Left ventricle myocardium inferior (tissue), 1 donor: ENCODE measurements at regions not wholly inside any gene's neighbourhood (a gene's known extent, or its start where the extent isn't known, plus 50 kb on each side); places are given as distances from the start of the nearest gene placed in this dataset.

ENCODE experiments used
- DNase-seq: peaks from one replicate; pipeline ENCODE4 v3.0.0-alpha.2; 2020
- H3K27ac ChIP-seq: fragments of 200-600 bp; replicated peaks from 2 replicates; pipeline ENCODE4 v1.8.0; 2021
- H3K27me3 ChIP-seq: fragments of 200-600 bp; 2 replicates; pipeline ENCODE4 v1.8.0; 2021; ENCODE audit warnings: low read depth
- H3K36me3 ChIP-seq: fragments of 200-600 bp; 2 replicates; pipeline ENCODE4 v1.8.0; 2021
- H3K4me1 ChIP-seq: fragments of 200-600 bp; 2 replicates; pipeline ENCODE4 v1.8.0; 2021
- H3K4me3 ChIP-seq: fragments of 200-600 bp; 2 replicates; pipeline ENCODE4 v1.8.0; 2021; ENCODE audit warnings: mild to moderate bottlenecking, moderate library complexity
- H3K9me3 ChIP-seq: fragments of 200-600 bp; replicated peaks from 2 replicates; pipeline ENCODE4 v1.8.0; 2021
- intact Hi-C: fragments of 100-400 bp; cut with micrococcal nuclease; formaldehyde crosslinking; loops from one replicate; pipeline ENCODE4 v1.11.0; 2022
- TF ChIP-seq, protein P1 (sequence below): fragments of 200-600 bp; IDR thresholded peaks from 2 replicates; pipeline ENCODE4 v1.8.0; 2021; ENCODE audit warnings: antibody characterized with exemption, mild to moderate bottlenecking, borderline replicate concordance
- donor health status: DM: no; HTN: yes; CAD: no; lungs with severe emphysema.

DNA sequence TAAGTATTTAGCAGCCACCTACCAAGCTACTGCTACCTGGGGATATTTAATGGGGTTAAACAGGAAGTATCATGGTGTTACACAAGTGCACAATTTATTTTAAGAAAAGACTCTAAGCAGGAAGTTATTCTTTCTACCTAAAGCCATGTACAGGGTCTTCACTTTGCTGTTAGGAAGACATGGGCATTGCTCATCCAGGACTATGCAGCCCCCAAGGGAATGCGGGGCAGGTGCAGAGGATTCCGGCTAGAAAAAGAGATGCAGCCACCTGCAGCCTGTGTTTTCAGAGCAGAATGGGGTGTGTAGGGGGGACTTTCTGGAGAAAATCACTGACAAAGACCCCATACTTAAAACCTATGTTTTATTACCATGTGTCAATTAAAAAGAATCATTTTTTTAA lies 399.1 kb upstream of the NOX3 start:
- intact Hi-C loops, result no loop called here
- TF ChIP-seq, protein P1, sequence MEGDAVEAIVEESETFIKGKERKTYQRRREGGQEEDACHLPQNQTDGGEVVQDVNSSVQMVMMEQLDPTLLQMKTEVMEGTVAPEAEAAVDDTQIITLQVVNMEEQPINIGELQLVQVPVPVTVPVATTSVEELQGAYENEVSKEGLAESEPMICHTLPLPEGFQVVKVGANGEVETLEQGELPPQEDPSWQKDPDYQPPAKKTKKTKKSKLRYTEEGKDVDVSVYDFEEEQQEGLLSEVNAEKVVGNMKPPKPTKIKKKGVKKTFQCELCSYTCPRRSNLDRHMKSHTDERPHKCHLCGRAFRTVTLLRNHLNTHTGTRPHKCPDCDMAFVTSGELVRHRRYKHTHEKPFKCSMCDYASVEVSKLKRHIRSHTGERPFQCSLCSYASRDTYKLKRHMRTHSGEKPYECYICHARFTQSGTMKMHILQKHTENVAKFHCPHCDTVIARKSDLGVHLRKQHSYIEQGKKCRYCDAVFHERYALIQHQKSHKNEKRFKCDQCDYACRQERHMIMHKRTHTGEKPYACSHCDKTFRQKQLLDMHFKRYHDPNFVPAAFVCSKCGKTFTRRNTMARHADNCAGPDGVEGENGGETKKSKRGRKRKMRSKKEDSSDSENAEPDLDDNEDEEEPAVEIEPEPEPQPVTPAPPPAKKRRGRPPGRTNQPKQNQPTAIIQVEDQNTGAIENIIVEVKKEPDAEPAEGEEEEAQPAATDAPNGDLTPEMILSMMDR, result no peak
- H3K27ac ChIP-seq, result no peak overlapping the region

DNA sequence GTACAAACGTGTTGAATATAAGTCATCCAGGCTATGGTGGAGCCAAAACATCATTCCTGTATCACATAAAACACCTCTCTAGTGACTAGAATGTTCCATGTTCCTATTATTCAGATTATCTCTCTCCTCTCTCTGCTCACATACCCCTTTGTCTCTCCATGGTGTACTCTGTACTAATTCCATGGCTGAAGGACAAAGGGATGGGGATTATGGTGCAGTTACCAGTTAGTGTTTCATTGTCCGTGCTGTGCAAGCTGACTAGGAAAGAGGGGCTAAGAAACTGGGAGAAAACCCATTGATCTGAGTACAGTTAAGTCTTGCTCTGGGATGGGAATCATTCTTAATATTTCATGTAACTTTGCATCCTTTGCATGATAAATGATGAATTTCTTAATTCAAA lies 397.4 kb upstream of the NOX3 start:
- Histone ChIP-seq H3K36me3 (no peaks in the 10 kb centered on the region), H3K4me1 (no peaks in the 10 kb centered on the region), H3K9me3 (peaks cover 3% of the 10 kb centered on the region), H3K27me3 (no peaks in the 10 kb centered on the region), H3K27ac (no peak overlapping the region), H3K4me3 (no peak overlapping the region)
- no peak for DNase-seq
- TF ChIP-seq, protein P1, result no peak
- intact Hi-C loops, result no loop called here

More for the DNA sequence above, 399.1 kb upstream of the NOX3 start:
- H3K9me3 ChIP-seq, result peaks cover 21% of the 10 kb centered on the region
- no peak for DNase-seq
- no peak overlapping the region for H3K4me3 ChIP-seq
- H3K4me1 ChIP-seq, result no peaks in the 10 kb centered on the region
- no peaks in the 10 kb centered on the region for H3K27me3 ChIP-seq
- H3K36me3 ChIP-seq, result no peaks in the 10 kb centered on the region

DNA sequence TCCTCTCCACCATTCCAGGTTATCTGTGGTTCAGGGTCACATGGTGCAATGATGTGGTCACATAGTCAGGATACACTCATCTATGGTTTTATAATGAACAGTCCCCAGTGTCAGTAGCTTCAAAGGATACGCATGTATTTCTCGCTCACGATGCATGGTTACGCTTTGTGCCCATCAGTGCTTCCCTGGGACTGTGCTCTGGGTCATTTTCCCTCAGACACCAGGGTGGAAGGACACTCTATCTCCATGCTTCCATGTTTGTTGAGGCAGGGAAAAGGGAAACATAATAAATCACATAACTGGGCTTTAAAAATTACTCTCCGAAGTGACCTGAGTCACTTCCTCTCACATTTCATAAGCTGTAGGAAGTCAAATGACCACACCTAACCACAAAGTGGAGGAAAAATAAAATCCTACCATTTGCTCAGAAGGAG lies 394.8 kb upstream of the NOX3 start:
- peaks cover 14% of the 10 kb centered on the region for H3K9me3 ChIP-seq
- DNase-seq, result no peak
- no peak overlapping the region for H3K27ac ChIP-seq
- no peaks in the 10 kb centered on the region for H3K4me1 ChIP-seq
- intact Hi-C loops, result no loop called here
- H3K4me3 ChIP-seq, result no peak overlapping the region
- no peaks in the 10 kb centered on the region for H3K27me3 ChIP-seq
- no peaks in the 10 kb centered on the region for H3K36me3 ChIP-seq
- TF ChIP-seq, protein P1, result no peak

DNA sequence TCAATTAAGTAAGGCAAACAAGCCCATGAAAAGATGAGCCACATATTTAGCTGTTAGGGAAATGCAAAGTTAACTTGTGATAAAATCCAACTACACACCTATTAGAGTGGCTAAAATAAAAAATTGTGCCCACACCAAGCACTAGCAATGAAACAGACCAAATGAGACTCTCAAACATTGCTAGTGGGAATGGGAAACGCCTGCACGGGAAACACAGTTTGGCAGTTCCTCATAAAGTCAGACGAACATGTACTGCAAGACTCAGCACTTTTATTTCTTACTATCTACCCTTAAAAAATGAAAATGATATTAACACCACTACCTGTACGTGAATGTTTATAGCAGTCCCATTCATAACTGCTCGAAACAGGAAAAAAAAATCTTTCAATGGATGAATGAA lies 392.1 kb upstream of the NOX3 start:
- TF ChIP-seq, protein P1, result no peak
- Histone ChIP-seq H3K36me3 (no peaks in the 10 kb centered on the region), H3K4me3 (no peak overlapping the region), H3K27ac (no peak overlapping the region), H3K27me3 (no peaks in the 10 kb centered on the region), H3K9me3 (peaks cover 30% of the 10 kb centered on the region), H3K4me1 (no peaks in the 10 kb centered on the region)
- intact Hi-C loops, result no loop called here
- DNase-seq, result no peak

DNA sequence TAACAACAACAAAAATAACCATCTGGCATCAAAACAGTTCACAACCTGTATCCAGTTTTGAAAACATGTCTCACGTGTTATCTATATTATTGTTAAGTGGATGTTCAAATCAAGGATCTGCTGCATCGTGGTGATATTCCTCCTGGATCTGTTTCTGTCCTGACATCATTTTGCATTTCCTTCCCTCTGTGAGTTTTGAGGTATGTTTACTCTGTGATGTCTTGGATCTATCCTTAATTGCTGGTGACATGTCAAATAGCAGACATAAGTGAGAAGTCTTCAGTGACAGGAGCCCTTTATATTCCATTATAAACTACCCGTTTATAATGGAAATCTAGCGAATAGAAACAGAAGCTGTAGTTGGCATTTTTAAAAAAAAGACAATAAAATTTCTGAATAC lies 381.8 kb upstream of the NOX3 start:
- no peak for DNase-seq
- Histone ChIP-seq H3K4me1 (no peaks in the 10 kb centered on the region), H3K36me3 (no peaks in the 10 kb centered on the region), H3K27ac (no peak overlapping the region), H3K9me3 (no peaks in the 10 kb centered on the region), H3K27me3 (no peaks in the 10 kb centered on the region), H3K4me3 (no peak overlapping the region)
- intact Hi-C loops, result no loop called here
- TF ChIP-seq, protein P1, result no peak

DNA sequence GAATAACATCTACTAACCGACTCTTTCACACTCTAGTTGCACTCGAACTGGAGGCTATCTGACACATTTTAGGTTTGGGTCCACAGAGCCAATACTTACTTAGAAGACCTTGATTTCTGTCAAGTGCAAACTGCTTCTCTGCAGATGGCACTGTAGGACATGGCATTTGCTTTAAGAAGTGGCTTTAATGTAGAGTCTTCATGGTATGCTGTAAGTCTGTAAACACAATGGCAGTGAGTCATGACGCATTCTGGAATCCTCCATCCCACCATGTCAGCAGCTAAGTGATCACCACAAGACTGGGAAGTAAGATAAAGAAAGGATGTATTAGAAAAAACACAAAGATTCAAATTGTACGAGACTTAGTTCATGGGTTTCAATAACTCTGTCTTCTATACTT lies 377.0 kb upstream of the NOX3 start:
- no peaks in the 10 kb centered on the region for H3K27me3 ChIP-seq
- no peak overlapping the region for H3K27ac ChIP-seq
- DNase-seq, result no peak
- no peaks in the 10 kb centered on the region for H3K4me1 ChIP-seq
- TF ChIP-seq, protein P1, result no peak
- H3K4me3 ChIP-seq, result no peak overlapping the region
- H3K36me3 ChIP-seq, result no peaks in the 10 kb centered on the region
- intact Hi-C loops, result no loop called here
- no peaks in the 10 kb centered on the region for H3K9me3 ChIP-seq
